SU-DHL-6 (cell line): ENCODE measurements at regions not wholly inside any gene's neighbourhood (a gene's known extent, or its start where the extent isn't known, plus 50 kb on each side); places are given as distances from the start of the nearest gene placed in this dataset.

Experiments used
- H2AFZ ChIP-seq: fragments of 200-600 bp; sonication (generic); 2 replicates; pipeline ENCODE4 v1.6.1; 2014; ENCODE audit warnings: low read depth, mild to moderate bottlenecking, moderate library complexity, mixed read lengths, antibody characterized with exemption, low read length; ENCODE audit not compliant: severe bottlenecking
- H3F3A ChIP-seq: fragments of 200-600 bp; shearing (Covaris generic); 2 replicates; pipeline ENCODE4 v1.6.0; 2016; ENCODE audit warnings: antibody characterized with exemption, mild to moderate bottlenecking; ENCODE audit not compliant: insufficient read depth
- H3K27ac ChIP-seq: fragments of 200-600 bp; sonication (generic); 2 replicates; pipeline ENCODE4 v1.5.1; 2016; ENCODE audit warnings: low read depth, mild to moderate bottlenecking, low read length, moderate library complexity, mixed read lengths
- H3K27me3 ChIP-seq: fragments of 200-600 bp; sonication (generic), shearing (Covaris generic); 2 replicates; pipeline ENCODE4 v1.6.0; 2014; ENCODE audit warnings: mild to moderate bottlenecking, low read length
- H3K36me3 ChIP-seq: fragments of 200-600 bp; sonication (generic); 2 replicates; pipeline ENCODE4 v1.6.1; 2014; ENCODE audit warnings: mild to moderate bottlenecking, low read length, mixed read lengths
- H3K4me2 ChIP-seq: fragments of 300-600, 200-600 bp; shearing (Covaris generic), sonication (generic); 2 replicates; pipeline ENCODE4 v1.6.0; 2014; ENCODE audit warnings: low read length, low read depth, mild to moderate bottlenecking; ENCODE audit not compliant: poor library complexity, severe bottlenecking
- H3K4me3 ChIP-seq: fragments of 200-600 bp; sonication (generic); 2 replicates; pipeline ENCODE4 v1.5.1; 2014; ENCODE audit warnings: antibody characterized with exemption, low read length, mild to moderate bottlenecking, mixed read lengths; ENCODE audit not compliant: insufficient read depth, poor library complexity, severe bottlenecking
- H3K79me2 ChIP-seq: fragments of 200-600 bp; sonication (generic); 2 replicates; pipeline ENCODE4 v1.6.1; 2014; ENCODE audit warnings: mild to moderate bottlenecking, low read length, moderate library complexity; ENCODE audit not compliant: insufficient read depth
- H3K9ac ChIP-seq: fragments of 200-600 bp; sonication (generic); 2 replicates; pipeline ENCODE4 v1.7.0; 2014; ENCODE audit warnings: mild to moderate bottlenecking, low read length
- H3K9me2 ChIP-seq: fragments of 200-600 bp; sonication (generic); replicated peaks from 2 replicates; pipeline ENCODE4 v1.6.1; 2014; ENCODE audit warnings: low read length; ENCODE audit not compliant: insufficient read depth
- H3K9me3 ChIP-seq: fragments of 200-600 bp; sonication (generic); 2 replicates; pipeline ENCODE4 v1.6.1; 2014; ENCODE audit warnings: low read length, mixed read lengths; ENCODE audit not compliant: insufficient read depth
- H4K20me1 ChIP-seq: fragments of 200-600 bp; sonication (generic); 2 replicates; pipeline ENCODE4 v1.6.1; 2014; ENCODE audit warnings: low read depth, mild to moderate bottlenecking, antibody characterized with exemption, low read length, moderate library complexity, mixed read lengths
- EZH2phosphoT487 ChIP-seq: fragments of 200-600 bp; sonication (generic), shearing (Covaris generic); conservative IDR thresholded peaks from 2 replicates; pipeline ENCODE4 v1.6.1; 2018; ENCODE audit warnings: mild to moderate bottlenecking, antibody characterized with exemption, low read length, moderate library complexity, mixed read lengths
- TF ChIP-seq, protein P1 (sequence below): fragments of 200-600 bp; sonication (generic); IDR thresholded peaks from one replicate; pipeline ENCODE4 v1.5.1; 2017; ENCODE audit warnings: antibody characterized with exemption, mild to moderate bottlenecking, low read length, moderate library complexity; ENCODE audit not compliant: insufficient read depth, poor library complexity, severe bottlenecking

DNA sequence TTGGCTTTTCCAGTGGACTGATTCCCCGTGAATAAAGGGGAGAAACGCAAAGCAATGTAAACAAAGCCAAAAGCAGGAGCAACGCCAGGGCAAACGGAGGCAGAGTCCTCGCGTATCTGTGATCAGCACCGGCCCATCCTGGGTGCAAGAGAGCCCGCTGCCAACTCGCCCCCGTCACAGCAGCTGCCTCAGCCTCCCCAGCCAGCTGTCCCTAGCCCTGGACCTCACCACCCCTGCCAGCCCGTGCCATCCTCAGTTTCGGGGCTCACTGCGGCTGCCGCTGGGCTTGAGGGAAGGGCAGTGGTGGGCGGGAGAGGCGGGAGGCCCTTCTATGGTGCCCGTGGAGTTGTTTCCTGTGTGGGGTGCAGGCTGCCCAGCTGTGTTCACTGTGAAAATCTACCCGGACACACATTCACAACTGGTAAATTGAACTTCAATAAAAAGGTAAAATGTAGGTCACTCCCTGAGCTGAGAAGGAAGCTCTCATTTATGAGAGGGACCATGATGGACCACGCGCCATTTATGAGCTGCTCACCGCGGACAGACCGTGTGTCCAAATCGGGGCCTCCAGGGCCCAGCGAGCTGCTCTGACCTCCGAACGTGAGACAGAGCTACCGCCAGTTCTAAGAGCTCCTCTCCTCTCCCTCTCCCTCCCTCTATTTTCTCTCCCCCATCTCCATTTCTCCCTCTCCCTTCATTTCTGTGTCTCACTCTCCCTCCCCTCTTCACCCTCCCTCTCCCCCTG is 330.5 kb upstream of the SFSWAP start:
- H3K36me3 ChIP-seq = no peaks in the 10 kb centered on the region
- no peaks in the 10 kb centered on the region for H3K9me2 ChIP-seq
- TF ChIP-seq, protein P1, sequence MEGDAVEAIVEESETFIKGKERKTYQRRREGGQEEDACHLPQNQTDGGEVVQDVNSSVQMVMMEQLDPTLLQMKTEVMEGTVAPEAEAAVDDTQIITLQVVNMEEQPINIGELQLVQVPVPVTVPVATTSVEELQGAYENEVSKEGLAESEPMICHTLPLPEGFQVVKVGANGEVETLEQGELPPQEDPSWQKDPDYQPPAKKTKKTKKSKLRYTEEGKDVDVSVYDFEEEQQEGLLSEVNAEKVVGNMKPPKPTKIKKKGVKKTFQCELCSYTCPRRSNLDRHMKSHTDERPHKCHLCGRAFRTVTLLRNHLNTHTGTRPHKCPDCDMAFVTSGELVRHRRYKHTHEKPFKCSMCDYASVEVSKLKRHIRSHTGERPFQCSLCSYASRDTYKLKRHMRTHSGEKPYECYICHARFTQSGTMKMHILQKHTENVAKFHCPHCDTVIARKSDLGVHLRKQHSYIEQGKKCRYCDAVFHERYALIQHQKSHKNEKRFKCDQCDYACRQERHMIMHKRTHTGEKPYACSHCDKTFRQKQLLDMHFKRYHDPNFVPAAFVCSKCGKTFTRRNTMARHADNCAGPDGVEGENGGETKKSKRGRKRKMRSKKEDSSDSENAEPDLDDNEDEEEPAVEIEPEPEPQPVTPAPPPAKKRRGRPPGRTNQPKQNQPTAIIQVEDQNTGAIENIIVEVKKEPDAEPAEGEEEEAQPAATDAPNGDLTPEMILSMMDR = no peak
- TF ChIP-seq EZH2phosphoT487 = no peak
- no peaks in the 10 kb centered on the region for H3K79me2 ChIP-seq
- no peaks in the 10 kb centered on the region for H4K20me1 ChIP-seq
- H3K4me3 ChIP-seq = no peak overlapping the region
- no peaks in the 10 kb centered on the region for H3K27me3 ChIP-seq
- H3K9ac ChIP-seq = no peak overlapping the region
- no peaks in the 10 kb centered on the region for H3K9me3 ChIP-seq
- no peak overlapping the region for H2AFZ ChIP-seq
- H3K27ac ChIP-seq = no peak overlapping the region
- no peaks in the 10 kb centered on the region for H3F3A ChIP-seq
- H3K4me2 ChIP-seq = no peak overlapping the region

DNA sequence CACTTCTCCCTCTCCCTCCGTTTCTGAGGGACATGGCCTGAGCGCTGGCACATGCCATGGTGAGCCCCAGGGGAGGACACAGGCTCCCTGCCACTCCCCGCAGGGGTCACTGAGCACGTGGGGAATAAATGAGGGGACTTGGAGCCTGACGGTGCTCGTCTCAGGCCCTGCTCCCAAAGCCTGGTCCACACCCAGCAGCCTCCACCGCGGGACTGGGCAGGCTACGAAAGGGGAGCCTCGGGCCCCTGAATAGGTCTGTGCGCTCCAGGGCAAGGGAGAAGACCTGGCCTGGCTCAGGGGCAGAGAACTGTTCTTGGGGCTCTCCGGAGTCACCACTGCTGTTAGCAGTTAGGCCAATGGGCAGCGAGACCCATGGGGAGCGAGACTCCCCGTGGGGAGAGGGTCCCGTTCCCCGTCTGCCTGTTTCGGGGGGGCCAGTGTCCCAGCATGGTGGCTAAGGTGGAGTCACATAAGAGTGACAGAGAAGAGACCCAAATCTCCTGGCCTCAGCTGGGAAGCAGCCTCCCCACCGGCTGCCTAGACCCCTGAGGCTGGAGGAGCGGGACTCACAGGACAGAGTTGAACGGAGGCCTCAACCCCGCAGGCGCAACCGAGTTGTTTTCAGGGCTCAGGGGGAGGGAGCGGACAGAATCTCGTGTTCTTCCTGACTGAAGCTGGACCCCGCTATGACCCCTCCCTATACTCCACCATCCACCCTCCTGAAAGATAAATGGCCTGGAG is 329.8 kb upstream of the SFSWAP start:
- H4K20me1 ChIP-seq = no peaks in the 10 kb centered on the region
- H3K4me3 ChIP-seq = no peak overlapping the region
- no peaks in the 10 kb centered on the region for H3K36me3 ChIP-seq
- TF ChIP-seq EZH2phosphoT487 = no peak
- TF ChIP-seq, protein P1 = no peak
- H3K9ac ChIP-seq = no peak overlapping the region
- H3F3A ChIP-seq = no peaks in the 10 kb centered on the region
- H3K9me3 ChIP-seq = no peaks in the 10 kb centered on the region
- H3K27me3 ChIP-seq = no peaks in the 10 kb centered on the region
- no peak overlapping the region for H3K4me2 ChIP-seq
- H2AFZ ChIP-seq = no peak overlapping the region
- no peaks in the 10 kb centered on the region for H3K79me2 ChIP-seq
- H3K27ac ChIP-seq = no peak overlapping the region
- H3K9me2 ChIP-seq = no peaks in the 10 kb centered on the region

DNA sequence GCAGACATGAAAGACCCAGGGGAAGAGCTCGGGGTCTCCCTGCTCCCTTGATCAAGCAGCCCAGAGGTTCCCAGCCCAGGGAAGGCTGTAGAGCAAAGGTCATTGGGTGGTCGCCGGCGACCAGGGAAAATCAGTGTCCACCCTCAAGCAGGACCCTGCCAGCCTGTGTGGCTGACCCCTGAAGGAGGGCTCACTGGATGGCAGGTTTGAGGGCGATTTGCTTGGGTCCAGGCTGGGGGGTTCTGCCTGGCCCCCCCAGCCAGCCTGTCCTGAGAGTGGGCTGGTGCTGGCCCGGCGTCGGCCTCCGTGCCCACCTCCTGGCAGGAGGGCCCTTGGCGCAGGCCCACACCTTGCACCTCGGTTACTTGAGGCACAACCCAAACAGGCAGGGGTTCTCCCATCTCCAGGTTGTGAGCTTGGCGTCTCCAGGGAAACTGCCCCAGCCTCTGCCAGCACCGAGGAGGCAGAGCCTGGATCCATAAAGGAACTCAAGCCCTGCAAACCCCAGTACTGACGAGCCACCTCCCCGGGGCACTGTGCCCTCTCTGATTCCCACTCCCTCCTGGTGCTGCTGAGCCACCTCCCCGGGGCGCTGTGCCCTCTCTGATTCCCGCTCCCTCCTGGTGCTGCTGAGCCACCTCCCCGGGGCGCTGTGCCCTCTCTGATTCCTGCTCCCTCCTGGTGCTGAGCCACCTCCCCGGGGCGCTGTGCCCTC is 329.0 kb upstream of the SFSWAP start:
- TF ChIP-seq EZH2phosphoT487 = no peak
- TF ChIP-seq, protein P1 = no peak
- Histone ChIP-seq H3F3A (no peaks in the 10 kb centered on the region), H3K79me2 (no peaks in the 10 kb centered on the region), H3K4me3 (no peak overlapping the region), H3K27me3 (no peaks in the 10 kb centered on the region), H3K4me2 (no peak overlapping the region), H4K20me1 (no peaks in the 10 kb centered on the region), H2AFZ (no peak overlapping the region), H3K27ac (no peak overlapping the region), H3K9me3 (no peaks in the 10 kb centered on the region), H3K36me3 (no peaks in the 10 kb centered on the region), H3K9ac (no peak overlapping the region), H3K9me2 (no peaks in the 10 kb centered on the region)
